Uterus (tissue), 2 donors: ENCODE measurements at regions not wholly inside any gene's neighbourhood (a gene's known extent, or its start where the extent isn't known, plus 50 kb on each side); places are given as distances from the start of the nearest gene placed in this dataset.

Experiments
- CTCF ChIP-seq, 4 experiments: fragments of 200-600 bp in 2 of 4; fragments of 450-650 bp in 2 of 4; sonication (generic) in 2 of 4; IDR thresholded peaks; one replicate each; pipeline ENCODE4 v1.5.1; 2016 to 2019; ENCODE audit warnings: antibody characterized with exemption in 4 of 4, mild to moderate bottlenecking in 2 of 4, moderate library complexity in 1 of 4
- POLR2A ChIP-seq, 2 donors: fragments of 450-650 bp; IDR thresholded peaks; one replicate each; pipeline ENCODE4 v1.6.1; 2016; ENCODE audit warnings: antibody characterized with exemption in 2 of 2, mild to moderate bottlenecking in 1 of 2, moderate library complexity in 1 of 2

GRCh38 chr2:152846697-152847470, 128.5 kb downstream of the ARL6IP6 start:
- TF ChIP-seq POLR2A (IDR thresholded peaks at IDR 0.05) (no peak), CTCF (IDR thresholded peaks at IDR 0.05) (no peak)
